CD4-positive, alpha-beta T cell (primary cell): ENCODE measurements at regions not wholly inside any gene's neighbourhood (a gene's known extent, or its start where the extent isn't known, plus 50 kb on each side); places are given as distances from the start of the nearest gene placed in this dataset.

ENCODE experiments used
- ATAC-seq: fragments of 200-7000 bp; cut with Tn5 transposase; one replicate; pipeline ENCODE4 v1.10.0; 2022; ENCODE audit warnings: mild to moderate bottlenecking; ENCODE audit not compliant: poor library complexity
- CTCF ChIA-PET: fragments of 350-600 bp; sonication (Branson Sonifier 250); formaldehyde crosslinking; loops from one replicate; lab custom pipeline; 2021; ENCODE audit warnings: antibody characterized with exemption, inconsistent platforms; lab: Charles Lee
- POLR2A ChIA-PET: fragments of 350-600 bp; sonication (Branson Sonifier 250); formaldehyde crosslinking; loops from one replicate; lab custom pipeline; 2021; ENCODE audit warnings: antibody characterized with exemption, inconsistent platforms; lab: Charles Lee
- DNase-seq, 14 experiments: peaks; one replicate each; pipeline ENCODE4 v3.0.0-alpha.2; 2013 to 2020; ENCODE audit warnings: mixed read lengths in 2 of 14
- H3K27ac ChIP-seq, 2 donors: one replicate each; pipeline versions ENCODE4 v1.5.1 to v1.7.0; 2013; ENCODE audit warnings: low read length in 2 of 2, low read depth in 1 of 2, mild to moderate bottlenecking in 1 of 2
- H3K27me3 ChIP-seq, 2 experiments: 1 replicate in 1 of 2; 2 replicates in 1 of 2; pipeline versions ENCODE4 v1.6.1 to v1.7.0; 2013; ENCODE audit warnings: low read length in 2 of 2, control low read depth in 1 of 2, mild to moderate bottlenecking in 1 of 2, moderate library complexity in 1 of 2; ENCODE audit not compliant: insufficient read depth in 2 of 2, control insufficient read depth in 1 of 2
- H3K36me3 ChIP-seq: one replicate; pipeline ENCODE4 v1.6.1; 2013; ENCODE audit warnings: low read length, control low read depth; ENCODE audit not compliant: insufficient read depth
- H3K4me1 ChIP-seq: one replicate; pipeline ENCODE4 v1.6.1; 2013; ENCODE audit warnings: low read length, control low read depth; ENCODE audit not compliant: insufficient read depth
- H3K4me3 ChIP-seq: one replicate; pipeline ENCODE4 v1.5.1; 2013; ENCODE audit warnings: mild to moderate bottlenecking, low read length, moderate library complexity
- H3K9me3 ChIP-seq, 2 experiments: 1 replicate in 1 of 2; 2 replicates in 1 of 2; pipeline versions ENCODE4 v1.6.1 to v1.7.0; 2013; ENCODE audit warnings: low read length in 2 of 2, mild to moderate bottlenecking in 2 of 2, control low read depth in 1 of 2, moderate library complexity in 1 of 2; ENCODE audit not compliant: control insufficient read depth in 1 of 2, insufficient read depth in 1 of 2
- H3K27ac Mint-ChIP-seq: one replicate; pipeline ENCODE4 v1.8.0; 2020; ENCODE audit warnings: mixed read lengths
- H3K27me3 Mint-ChIP-seq: one replicate; pipeline ENCODE4 v1.8.0; 2021; ENCODE audit warnings: mixed read lengths
- H3K36me3 Mint-ChIP-seq: one replicate; pipeline ENCODE4 v1.8.0; 2021; ENCODE audit warnings: low read depth, mixed read lengths
- H3K4me1 Mint-ChIP-seq: one replicate; pipeline ENCODE4 v1.8.0; 2021; ENCODE audit warnings: low read depth, mixed read lengths
- H3K4me3 Mint-ChIP-seq: one replicate; pipeline ENCODE4 v1.8.0; 2020; ENCODE audit warnings: mild to moderate bottlenecking, mixed read lengths
- H3K9me3 Mint-ChIP-seq: one replicate; pipeline ENCODE4 v1.8.0; 2020; ENCODE audit warnings: mixed read lengths
- CTCF ChIP-seq: fragments of 200-600 bp; IDR thresholded peaks from one replicate; pipeline ENCODE4 v1.8.0; 2022; ENCODE audit warnings: antibody characterized with exemption, mild to moderate bottlenecking
- intact Hi-C, 2 experiments: fragments of 100-400 bp; cut with DNase I in 1 of 2; cut with micrococcal nuclease in 1 of 2; formaldehyde crosslinking; loops; one replicate each; pipeline versions ENCODE4 v1.15.1 to v1.9.0; 2023 to 2025; cut with DNase I, micrococcal nuclease

GRCh38 chr2:43034921-43035320, 191.5 kb downstream of the ZFP36L2 start:
- Mint-ChIP-seq H3K4me1 (peaks cover 31% of the 10 kb centered on the region), H3K36me3 (no peaks in the 10 kb centered on the region), H3K27ac (no peak overlapping the region), H3K27me3 (no peaks in the 10 kb centered on the region), H3K4me3 (no peak overlapping the region), H3K9me3 (no peaks in the 10 kb centered on the region)
- POLR2A ChIA-PET, result interaction anchor here (0.7 kb wide), 1 partner anchor 61 kb away, joined by 3 read pairs; no protein-coding TSS in a partner anchor
- DNase-seq (no peak), ATAC-seq (no peak)
- H3K4me1 ChIP-seq, result peaks cover 21% of the 10 kb centered on the region
- no peaks in the 10 kb centered on the region for H3K36me3 ChIP-seq
- intact Hi-C loops, result no loop called here
- no peaks in the 10 kb centered on the region for H3K27me3 ChIP-seq
- CTCF ChIA-PET, result no interaction called here
- H3K27ac ChIP-seq, result no peak overlapping the region
- H3K9me3 ChIP-seq, result no peaks in the 10 kb centered on the region
- no peak overlapping the region for H3K4me3 ChIP-seq
- TF ChIP-seq CTCF, result no peak

GRCh38 chr2:43034242-43034619, 192.2 kb downstream of the ZFP36L2 start:
- Histone ChIP-seq H3K27ac (no peak overlapping the region), H3K36me3 (no peaks in the 10 kb centered on the region), H3K4me1 (peaks cover 21% of the 10 kb centered on the region), H3K9me3 (no peaks in the 10 kb centered on the region), H3K4me3 (no peak overlapping the region), H3K27me3 (no peaks in the 10 kb centered on the region)
- DNase-seq (no peak), ATAC-seq (no peak)
- CTCF ChIA-PET, result no interaction called here
- POLR2A ChIA-PET, result no interaction called here
- peaks cover 30% of the 10 kb centered on the region for H3K4me1 Mint-ChIP-seq
- TF ChIP-seq CTCF, result no peak
- H3K27ac Mint-ChIP-seq, result no peak overlapping the region
- no peak overlapping the region for H3K4me3 Mint-ChIP-seq
- intact Hi-C loops, result no loop called here
- H3K27me3 Mint-ChIP-seq, result no peaks in the 10 kb centered on the region
- H3K36me3 Mint-ChIP-seq, result no peaks in the 10 kb centered on the region
- no peaks in the 10 kb centered on the region for H3K9me3 Mint-ChIP-seq

GRCh38 chr2:43033466-43034241, 192.8 kb downstream of the ZFP36L2 start:
- Histone ChIP-seq H3K36me3 (no peaks in the 10 kb centered on the region), H3K27me3 (no peaks in the 10 kb centered on the region), H3K4me1 (peaks cover 21% of the 10 kb centered on the region), H3K4me3 (no peak overlapping the region), H3K27ac (no peak overlapping the region), H3K9me3 (no peaks in the 10 kb centered on the region)
- Mint-ChIP-seq H3K9me3 (no peaks in the 10 kb centered on the region), H3K4me1 (peaks cover 30% of the 10 kb centered on the region), H3K27ac (no peak overlapping the region), H3K36me3 (no peaks in the 10 kb centered on the region), H3K4me3 (no peak overlapping the region), H3K27me3 (no peaks in the 10 kb centered on the region)
- POLR2A ChIA-PET, result no interaction called here
- intact Hi-C loops, result no loop called here
- no peak for TF ChIP-seq CTCF
- DNase-seq (no peak), ATAC-seq (no peak)
- CTCF ChIA-PET, result no interaction called here
